ENCODE measurements at regions not wholly inside any gene's neighbourhood (a gene's known extent, or its start where the extent isn't known, plus 50 kb on each side); places are given as distances from the start of the nearest gene placed in this dataset.

GRCh38 chr13:76764429-76764828, 121.8 kb downstream of the KCTD12 start:
- no peaks in the 10 kb centered on the region for H4K20me1 ChIP-seq (replicated peaks; ENCODE audit: control insufficient read depth, extremely low read depth, insufficient read depth, low read length)
- H3K27ac ChIP-seq (ENCODE audit: insufficient read depth, low read depth, low read length) = peak overlapping the region; percentile 37
- no peak overlapping the region for H3K4me2 ChIP-seq (ENCODE audit: insufficient read depth, low read length)
- H3K79me2 ChIP-seq (ENCODE audit: control insufficient read depth, insufficient read depth, low read length) = no peaks in the 10 kb centered on the region
- intact Hi-C loops (cut with micrococcal nuclease) = loop anchor here (1.0 kb wide), 1 partner anchor 41 kb away; no protein-coding TSS in a partner anchor
- H3K9me3 ChIP-seq (replicated peaks; ENCODE audit: control insufficient read depth, insufficient read depth, low read length) = no peaks in the 10 kb centered on the region
- no peaks in the 10 kb centered on the region for H3K36me3 ChIP-seq (ENCODE audit: control insufficient read depth in 2 of 2, extremely low read depth in 1 of 2, insufficient read depth in 2 of 2, low read length in 2 of 2)
- peak overlapping the region; percentile 2 for H2AFZ ChIP-seq (ENCODE audit: low read depth, low read length)
- no peak overlapping the region for H3K9ac ChIP-seq (replicated peaks; ENCODE audit: extremely low read depth, insufficient read depth, low read length)
- no TSS peak for BruUV-seq (replicated peaks)
- CTCF ChIA-PET = interaction anchor here (1.3 kb wide), 1 partner anchor 120 kb away, joined by 3 read pairs; no protein-coding TSS in a partner anchor
- POLR2A ChIA-PET = no interaction called here
- H3K4me1 ChIP-seq (ENCODE audit: control insufficient read depth, extremely low read depth, insufficient read depth, low read length) = peaks cover 24% of the 10 kb centered on the region
- DNase-seq (ENCODE audit: low read depth, low spot score) = peak; percentile 87
- H3K27me3 ChIP-seq (ENCODE audit: control insufficient read depth in 2 of 2, insufficient read depth in 2 of 2, low read length in 2 of 2) = no peaks in the 10 kb centered on the region
- dilution Hi-C loops (cut with MboI; ENCODE audit: extremely low pct_ligation_motif_present, low sequenced_read_pairs) = no loop called here
- FAIRE-seq = peak; percentile 90
- no peaks in the 10 kb centered on the region for H3K9me1 ChIP-seq (replicated peaks; ENCODE audit: control insufficient read depth, extremely low read depth, insufficient read depth, low read length)
- no peak for TF ChIP-seq MYC (IDR thresholded peaks at IDR 0.05; ENCODE audit: low read depth, low read length)
- TF ChIP-seq EZH2 (IDR thresholded peaks at IDR 0.05; ENCODE audit: borderline replicate concordance, low read depth, low read length, severe bottlenecking) = no peak
- peak; percentile 38 for TF ChIP-seq GATA2 (IDR thresholded peaks at IDR 0.05; ENCODE audit: insufficient read depth, insufficient read length, low read depth, low read length)
- TF ChIP-seq POLR2AphosphoS5 (IDR thresholded peaks at IDR 0.05; ENCODE audit: insufficient read depth, low read depth, low read length) = peak; percentile 43
- no peak for TF ChIP-seq CTCF (IDR thresholded peaks at IDR 0.05; ENCODE audit: extremely low read depth in 1 of 2, insufficient read depth in 1 of 2, low read depth in 1 of 2, low read length in 2 of 2)
- no peak for TF ChIP-seq POLR2A (IDR thresholded peaks at IDR 0.05; ENCODE audit: low read depth, low read length)
- TF ChIP-seq JUN (IDR thresholded peaks at IDR 0.05; ENCODE audit: borderline replicate concordance, insufficient read depth, insufficient read length, low read depth) = peak; percentile 44
- TF ChIP-seq FOS (IDR thresholded peaks at IDR 0.05; ENCODE audit: borderline replicate concordance, insufficient read depth, low read length) = peak; percentile 72
- no peak overlapping the region for H3K4me3 ChIP-seq (replicated peaks in 1 of 3; ENCODE audit: insufficient read depth in 1 of 3, low read depth in 1 of 3, low read length in 3 of 3)

All from endothelial cell of umbilical vein (primary cell).